Heart left ventricle (tissue), 16 donors: ENCODE measurements at regions not wholly inside any gene's neighbourhood (a gene's known extent, or its start where the extent isn't known, plus 50 kb on each side); places are given as distances from the start of the nearest gene placed in this dataset.
A peak's percentile ranks its signal among the peaks of the same experiment; 100 is the strongest.
"Not testable (repeated sequence)": the region's sequence is repeated elsewhere in the genome, so short reads cannot be mapped to it uniquely, and the experiment has no call there.

Source experiments
- ATAC-seq, 4 donors: fragments of 200-7000 bp; cut with Tn5 transposase; one replicate each; pipeline ENCODE4 v1.9.1; 2020 to 2022; ENCODE audit warnings: moderate library complexity in 4 of 4, mild to moderate bottlenecking in 3 of 4, moderate number of reproducible peaks in 1 of 4
- DNase-seq, 5 donors: peaks; one replicate each; pipeline ENCODE4 v3.0.0-alpha.2; 2020
- H3K27ac ChIP-seq, 12 donors: fragments of 200-600 bp; sonication (generic) in 4 of 12; one replicate each; pipeline versions ENCODE4 v1.5.0 to v1.8.0; 2016 to 2022; ENCODE audit warnings: mild to moderate bottlenecking in 2 of 12
- H3K27me3 ChIP-seq, 9 donors: fragments of 200-600 bp; sonication (generic) in 2 of 9; one replicate each; pipeline versions ENCODE4 v1.5.1 to v1.8.0; 2016 to 2022; ENCODE audit warnings: mild to moderate bottlenecking in 3 of 9
- H3K36me3 ChIP-seq, 9 donors: fragments of 200-600 bp; sonication (generic) in 2 of 9; one replicate each; pipeline versions ENCODE4 v1.5.0 to v1.8.0; 2018 to 2022; ENCODE audit warnings: mild to moderate bottlenecking in 2 of 9
- H3K4me1 ChIP-seq, 12 donors: fragments of 200-600 bp; sonication (generic) in 4 of 12; one replicate each; pipeline versions ENCODE4 v1.5.0 to v1.8.0; 2016 to 2022; ENCODE audit warnings: mild to moderate bottlenecking in 3 of 12
- H3K4me3 ChIP-seq, 12 donors: fragments of 200-600 bp; sonication (generic) in 4 of 12; one replicate each; pipeline versions ENCODE4 v1.5.0 to v1.8.0; 2017 to 2022; ENCODE audit warnings: mild to moderate bottlenecking in 9 of 12, moderate library complexity in 4 of 12
- H3K9me3 ChIP-seq, 12 donors: fragments of 200-600 bp; sonication (generic) in 4 of 12; one replicate each; pipeline versions ENCODE4 v1.5.0 to v1.8.0; 2016 to 2022; ENCODE audit warnings: mild to moderate bottlenecking in 1 of 12
- POLR2A ChIP-seq, 2 donors: fragments of 450-650 bp; IDR thresholded peaks; one replicate each; pipeline ENCODE4 v1.6.1; 2017; ENCODE audit warnings: antibody characterized with exemption in 2 of 2, mild to moderate bottlenecking in 2 of 2, moderate library complexity in 2 of 2
- WGBS, 4 donors: extraction: QIAGEN DNeasy Blood & Tissue Kit in 2 of 4; methylation state at CpG; one replicate each; pipeline versions ENCODE4 v1.1.5 to v1.1.7; 2013 to 2018; 5-methylcytosine and 5-hydroxymethylcytosine counted together
- intact Hi-C, 10 donors: fragments of 100-400 bp; cut with DNase I; formaldehyde crosslinking; loops; one replicate each; pipeline versions ENCODE4 v1.11.1 to v1.14.2; 2022
- TF ChIP-seq, protein P1 (sequence below), 12 donors: fragments of 200-600 bp; sonication (generic) in 4 of 12; IDR thresholded peaks; one replicate each; pipeline versions ENCODE4 v1.5.0 to v1.8.0; 2018 to 2022; ENCODE audit warnings: antibody characterized with exemption in 12 of 12, mild to moderate bottlenecking in 5 of 12
- donor health status: ischemic (EF 13 %, LVEDD 7.1; RV severe dilation, severe dysfunction).
- donor health status: healthy with polysubstance abuse.
- donor health status: DM: no; HTN: yes; CAD: no.
- donor health status: DM: no; HTN: no; CAD: no.
- donor health status: ischemic (EF 25% LVEDD 6.9; RV normal size, moderate dysfunction).
- donor health status: ischemic (EF 25% LVEDD 5.7; RV mildly dilated, moderate dysfunction).
- donor health status: healthy.
- donor health status: DM: yes; HTN: yes; CAD: no.
- donor health status: ischemic (EF 35%, LVEDD 5.7; RV mildly dilated, moderate dysfunction).
- donor health status: nonischemic (EF 11% LVEDD 7.7; RV severe dilation, severe dysfunction).
- donor health status: DM: yes; HTN: yes; CAD: no.
- donor health status: PGD.
- donor health status: ischemic (EF 29% LVEDD 5.4; RV normal size, mild dysfunction).
- donor health status: nonischemic (EF 23%, LVEDD 6.1; RV moderate dilation, normal function).

DNA sequence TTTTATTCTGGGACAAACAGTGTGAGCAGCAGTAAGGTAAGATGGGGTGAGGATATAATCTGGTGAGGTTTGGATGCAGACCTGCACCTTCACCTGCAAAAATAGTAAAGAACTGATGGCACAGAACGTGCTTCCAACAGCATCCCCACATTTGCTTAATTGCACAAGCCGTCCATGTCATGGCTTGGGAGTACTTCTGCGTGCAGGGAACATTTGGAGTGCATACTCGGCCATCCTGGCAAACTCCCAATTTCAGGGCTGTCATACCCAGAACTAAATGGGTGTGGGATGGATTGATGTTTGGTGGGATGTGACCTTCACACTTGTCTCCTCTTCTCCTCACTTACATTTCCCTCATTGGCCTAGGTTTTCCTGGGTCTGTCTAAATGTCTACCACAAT lies 76.8 kb upstream of the TSPY4 start:
- Histone ChIP-seq H3K4me1 (no peaks in the 10 kb centered on the region), H3K27ac (no peak overlapping the region), H3K36me3 (no peaks in the 10 kb centered on the region), H3K4me3 (no peak overlapping the region), H3K27me3 (no peaks in the 10 kb centered on the region), H3K9me3 (no peaks in the 10 kb centered on the region)
- intact Hi-C loops = no loop called here
- 29 to 39% methylated on average over 4 of the region's 4 CpGs; no CpG with 5 or more reads in 2 of the 4 donors for WGBS, 4 donors
- TF ChIP-seq POLR2A (IDR thresholded peaks at IDR 0.05) = no peak
- TF ChIP-seq, protein P1, sequence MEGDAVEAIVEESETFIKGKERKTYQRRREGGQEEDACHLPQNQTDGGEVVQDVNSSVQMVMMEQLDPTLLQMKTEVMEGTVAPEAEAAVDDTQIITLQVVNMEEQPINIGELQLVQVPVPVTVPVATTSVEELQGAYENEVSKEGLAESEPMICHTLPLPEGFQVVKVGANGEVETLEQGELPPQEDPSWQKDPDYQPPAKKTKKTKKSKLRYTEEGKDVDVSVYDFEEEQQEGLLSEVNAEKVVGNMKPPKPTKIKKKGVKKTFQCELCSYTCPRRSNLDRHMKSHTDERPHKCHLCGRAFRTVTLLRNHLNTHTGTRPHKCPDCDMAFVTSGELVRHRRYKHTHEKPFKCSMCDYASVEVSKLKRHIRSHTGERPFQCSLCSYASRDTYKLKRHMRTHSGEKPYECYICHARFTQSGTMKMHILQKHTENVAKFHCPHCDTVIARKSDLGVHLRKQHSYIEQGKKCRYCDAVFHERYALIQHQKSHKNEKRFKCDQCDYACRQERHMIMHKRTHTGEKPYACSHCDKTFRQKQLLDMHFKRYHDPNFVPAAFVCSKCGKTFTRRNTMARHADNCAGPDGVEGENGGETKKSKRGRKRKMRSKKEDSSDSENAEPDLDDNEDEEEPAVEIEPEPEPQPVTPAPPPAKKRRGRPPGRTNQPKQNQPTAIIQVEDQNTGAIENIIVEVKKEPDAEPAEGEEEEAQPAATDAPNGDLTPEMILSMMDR (IDR thresholded peaks at IDR 0.05) = no peak
- ATAC-seq (peak in 1 of 4 donors; percentile 32), DNase-seq (no peak)

DNA sequence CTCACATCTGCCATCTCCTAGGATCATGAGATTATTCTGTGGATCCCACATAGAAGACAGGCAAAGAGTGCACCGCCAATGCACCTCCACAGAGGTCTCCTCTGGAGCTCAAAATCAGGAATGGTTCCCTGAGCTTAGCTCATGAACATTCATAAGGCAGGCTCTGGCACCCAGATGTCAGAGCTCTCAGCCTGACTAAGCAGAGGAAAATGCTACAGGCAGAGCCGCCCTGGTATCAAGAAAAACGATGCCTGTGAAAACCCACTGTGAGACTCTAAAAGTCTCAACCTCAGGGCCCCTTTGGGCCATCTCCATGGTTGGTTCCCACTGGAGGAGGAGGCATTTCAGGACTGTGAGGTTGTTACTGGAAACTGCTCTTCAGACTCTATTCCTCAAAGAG lies 71.7 kb upstream of the TSPY4 start:
- H3K27ac ChIP-seq = no peak overlapping the region
- H3K4me1 ChIP-seq = no peaks in the 10 kb centered on the region
- intact Hi-C loops = no loop called here
- H3K4me3 ChIP-seq = no peak overlapping the region
- no peak for ATAC-seq
- TF ChIP-seq, protein P1 (IDR thresholded peaks at IDR 0.05) = no peak
- TF ChIP-seq POLR2A (IDR thresholded peaks at IDR 0.05) = no peak
- WGBS, 4 donors = 41 to 53% methylated on average over 3 of the region's 3 CpGs; no CpG with 5 or more reads in 2 of the 4 donors
- H3K9me3 ChIP-seq = no peaks in the 10 kb centered on the region
- no peaks in the 10 kb centered on the region for H3K27me3 ChIP-seq
- no peaks in the 10 kb centered on the region for H3K36me3 ChIP-seq
- DNase-seq = no peak

DNA sequence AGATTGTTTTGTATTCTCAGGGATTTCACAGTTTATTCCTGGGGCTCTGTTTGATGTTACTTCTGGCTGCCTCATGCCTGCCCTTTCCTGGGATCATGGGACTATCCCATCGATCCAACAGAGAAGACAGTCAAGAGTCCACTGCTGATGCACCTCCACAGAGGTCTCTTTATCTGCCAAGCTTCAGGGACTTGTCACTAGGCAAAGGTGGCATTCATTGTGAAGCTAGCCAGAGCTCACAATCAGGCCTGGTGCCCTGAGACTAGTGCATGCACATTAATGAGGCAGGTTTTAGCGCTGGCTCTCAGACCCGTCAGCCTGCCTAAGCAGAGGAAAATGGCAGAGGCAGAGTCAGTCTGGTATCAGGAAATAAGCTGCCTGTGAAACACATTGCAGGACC lies 66.9 kb upstream of the TSPY4 start:
- H3K27me3 ChIP-seq, H3K27ac ChIP-seq, H3K9me3 ChIP-seq, DNase-seq, intact Hi-C loops, H3K36me3 ChIP-seq, H3K4me3 ChIP-seq, H3K4me1 ChIP-seq: not testable (repeated sequence)
- 46 to 77% methylated on average over 3 of the region's 3 CpGs; no CpG with 5 or more reads in 2 of the 4 donors for WGBS, 4 donors
- ATAC-seq = peak in 1 of 4 donors; percentile 24

DNA sequence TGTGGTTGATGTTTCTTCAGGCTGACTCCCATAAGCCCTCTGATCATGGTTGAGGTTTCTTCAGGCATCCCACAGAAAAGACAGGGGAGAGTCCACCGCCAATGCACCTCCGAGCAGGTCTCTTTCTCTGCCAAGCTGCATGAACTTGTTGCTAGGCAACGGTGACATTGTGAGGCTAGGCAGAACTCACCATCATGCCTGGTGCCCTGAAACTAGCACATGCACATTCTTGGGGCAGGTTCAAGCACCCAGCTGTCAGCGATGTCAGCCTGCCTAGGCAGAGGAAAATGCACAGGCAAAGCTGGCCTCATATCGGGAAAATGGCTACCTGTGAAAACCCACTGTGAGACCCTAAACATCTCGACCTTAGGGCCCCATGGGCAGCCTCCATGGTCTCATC lies 64.4 kb upstream of the TSPY4 start:
- 39 to 57% methylated on average over 6 of the region's 6 CpGs; no CpG with 5 or more reads in 2 of the 4 donors for WGBS, 4 donors

DNA sequence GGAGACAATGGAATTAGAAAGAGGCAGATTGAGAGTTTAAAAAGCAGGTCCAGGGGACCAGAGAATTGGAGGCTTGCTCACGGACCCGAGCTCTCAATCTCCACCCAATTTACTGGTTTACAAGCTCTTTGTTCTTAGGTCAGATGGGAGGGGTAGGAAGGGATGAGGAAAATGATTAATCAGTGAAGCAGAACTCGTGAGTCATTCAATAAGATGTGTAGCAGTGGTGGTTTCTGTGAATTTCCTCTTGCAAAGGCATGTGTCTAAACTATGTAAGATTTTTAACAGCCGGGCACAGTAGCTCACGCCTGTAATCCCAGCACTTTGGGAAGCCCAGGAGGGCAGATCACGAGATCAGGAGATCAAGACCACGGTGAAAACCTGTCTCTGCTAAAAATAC lies 58.4 kb upstream of the TSPY4 start:
- ATAC-seq, H3K4me1 ChIP-seq, H3K27me3 ChIP-seq, DNase-seq, H3K36me3 ChIP-seq, H3K27ac ChIP-seq, H3K4me3 ChIP-seq, H3K9me3 ChIP-seq, intact Hi-C loops: not testable (repeated sequence)
- 43 to 44% methylated on average over 7 of the region's 7 CpGs; no CpG with 5 or more reads in 2 of the 4 donors for WGBS, 4 donors

More for the DNA sequence above, 64.4 kb upstream of the TSPY4 start:
- H3K27me3 ChIP-seq, intact Hi-C loops, H3K9me3 ChIP-seq, H3K27ac ChIP-seq, H3K4me1 ChIP-seq, H3K4me3 ChIP-seq, H3K36me3 ChIP-seq: not testable (repeated sequence)
- ATAC-seq (peak in 2 of 4 donors; percentile 71 to 88), DNase-seq (peak in 2 of 5 donors; percentile 26 to 31)
